Glutamatergic neuron (in vitro differentiated cells): ENCODE measurements at regions not wholly inside any gene's neighbourhood (a gene's known extent, or its start where the extent isn't known, plus 50 kb on each side); places are given as distances from the start of the nearest gene placed in this dataset.

Experiments used
- DNase-seq: peaks from one replicate; pipeline ENCODE4 v3.0.0; 2022
- H3K27ac Mint-ChIP-seq: one replicate; pipeline ENCODE4 v1.8.0; 2020; ENCODE audit warnings: mild to moderate bottlenecking, mixed read lengths, inconsistent platforms; ENCODE audit not compliant: unreplicated experiment
- H3K27me3 Mint-ChIP-seq: one replicate; pipeline ENCODE4 v1.8.0; 2020; ENCODE audit warnings: mild to moderate bottlenecking, moderate library complexity, mixed read lengths, inconsistent platforms; ENCODE audit not compliant: unreplicated experiment
- H3K36me3 Mint-ChIP-seq: one replicate; pipeline ENCODE4 v1.8.0; 2020; ENCODE audit warnings: mild to moderate bottlenecking, mixed read lengths, inconsistent platforms; ENCODE audit not compliant: unreplicated experiment
- H3K4me1 Mint-ChIP-seq: one replicate; pipeline ENCODE4 v1.8.0; 2020; ENCODE audit warnings: mild to moderate bottlenecking, low read depth, mixed read lengths, inconsistent platforms; ENCODE audit not compliant: unreplicated experiment
- H3K4me3 Mint-ChIP-seq: one replicate; pipeline ENCODE4 v1.8.0; 2020; ENCODE audit warnings: mild to moderate bottlenecking, mixed read lengths, inconsistent platforms; ENCODE audit not compliant: unreplicated experiment
- H3K9me3 Mint-ChIP-seq: one replicate; pipeline ENCODE4 v1.8.0; 2020; ENCODE audit warnings: mild to moderate bottlenecking, moderate library complexity, mixed read lengths, inconsistent platforms; ENCODE audit not compliant: unreplicated experiment
- TF ChIP-seq, protein P1 (sequence below): fragments of 200-600 bp; sonication (generic); IDR thresholded peaks from one replicate; pipeline ENCODE4 v1.5.0; 2021; ENCODE audit not compliant: partially characterized antibody, unreplicated experiment

DNA sequence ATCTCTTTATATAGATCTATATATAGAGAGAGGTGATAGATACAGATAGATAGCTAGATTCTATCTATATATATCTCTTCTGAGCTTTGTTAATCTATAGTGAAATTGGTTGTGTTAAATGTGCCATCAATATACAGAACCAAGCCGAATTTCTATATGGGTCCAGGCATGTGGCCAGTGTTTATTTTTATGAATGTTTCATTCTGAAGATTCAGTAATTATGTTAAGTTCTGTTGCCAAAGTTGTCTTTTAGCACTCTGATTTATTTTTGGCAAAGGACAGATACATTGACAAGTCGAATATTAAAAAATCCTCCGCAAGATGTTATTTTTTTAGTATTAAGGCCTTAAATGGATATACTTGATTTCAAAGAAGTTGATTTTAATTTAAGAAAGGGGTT is 190.4 kb upstream of the HTR2A start:
- Mint-ChIP-seq H3K36me3 (no peaks in the 10 kb centered on the region), H3K9me3 (no peaks in the 10 kb centered on the region), H3K4me3 (no peak overlapping the region), H3K4me1 (no peaks in the 10 kb centered on the region), H3K27me3 (no peaks in the 10 kb centered on the region), H3K27ac (no peak overlapping the region)
- TF ChIP-seq, protein P1, sequence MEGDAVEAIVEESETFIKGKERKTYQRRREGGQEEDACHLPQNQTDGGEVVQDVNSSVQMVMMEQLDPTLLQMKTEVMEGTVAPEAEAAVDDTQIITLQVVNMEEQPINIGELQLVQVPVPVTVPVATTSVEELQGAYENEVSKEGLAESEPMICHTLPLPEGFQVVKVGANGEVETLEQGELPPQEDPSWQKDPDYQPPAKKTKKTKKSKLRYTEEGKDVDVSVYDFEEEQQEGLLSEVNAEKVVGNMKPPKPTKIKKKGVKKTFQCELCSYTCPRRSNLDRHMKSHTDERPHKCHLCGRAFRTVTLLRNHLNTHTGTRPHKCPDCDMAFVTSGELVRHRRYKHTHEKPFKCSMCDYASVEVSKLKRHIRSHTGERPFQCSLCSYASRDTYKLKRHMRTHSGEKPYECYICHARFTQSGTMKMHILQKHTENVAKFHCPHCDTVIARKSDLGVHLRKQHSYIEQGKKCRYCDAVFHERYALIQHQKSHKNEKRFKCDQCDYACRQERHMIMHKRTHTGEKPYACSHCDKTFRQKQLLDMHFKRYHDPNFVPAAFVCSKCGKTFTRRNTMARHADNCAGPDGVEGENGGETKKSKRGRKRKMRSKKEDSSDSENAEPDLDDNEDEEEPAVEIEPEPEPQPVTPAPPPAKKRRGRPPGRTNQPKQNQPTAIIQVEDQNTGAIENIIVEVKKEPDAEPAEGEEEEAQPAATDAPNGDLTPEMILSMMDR, result no peak
- no peak for DNase-seq

DNA sequence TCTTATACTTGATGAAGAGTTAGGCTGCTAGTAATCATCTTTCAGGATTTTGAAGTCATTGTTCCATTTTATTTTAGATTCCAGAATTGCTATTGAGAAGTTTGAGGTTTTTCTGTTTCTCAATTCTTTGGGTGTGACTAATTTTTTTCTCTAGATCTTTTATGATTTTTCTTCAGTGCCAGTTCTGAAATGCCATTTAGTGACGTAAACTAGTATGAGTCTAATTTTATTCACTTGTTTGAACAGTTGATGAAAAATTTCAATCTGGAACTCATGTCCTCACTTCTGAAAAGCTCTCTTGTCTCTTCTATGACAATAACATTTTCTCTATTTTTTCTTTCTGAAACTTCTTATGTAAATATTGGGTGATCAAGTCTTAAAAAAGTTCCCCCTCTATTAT is 188.5 kb upstream of the HTR2A start:
- no peaks in the 10 kb centered on the region for H3K36me3 Mint-ChIP-seq
- no peaks in the 10 kb centered on the region for H3K9me3 Mint-ChIP-seq
- H3K27me3 Mint-ChIP-seq, result no peaks in the 10 kb centered on the region
- TF ChIP-seq, protein P1, result no peak
- H3K4me3 Mint-ChIP-seq, result no peak overlapping the region
- DNase-seq, result no peak
- no peak overlapping the region for H3K27ac Mint-ChIP-seq
- H3K4me1 Mint-ChIP-seq, result no peaks in the 10 kb centered on the region

DNA sequence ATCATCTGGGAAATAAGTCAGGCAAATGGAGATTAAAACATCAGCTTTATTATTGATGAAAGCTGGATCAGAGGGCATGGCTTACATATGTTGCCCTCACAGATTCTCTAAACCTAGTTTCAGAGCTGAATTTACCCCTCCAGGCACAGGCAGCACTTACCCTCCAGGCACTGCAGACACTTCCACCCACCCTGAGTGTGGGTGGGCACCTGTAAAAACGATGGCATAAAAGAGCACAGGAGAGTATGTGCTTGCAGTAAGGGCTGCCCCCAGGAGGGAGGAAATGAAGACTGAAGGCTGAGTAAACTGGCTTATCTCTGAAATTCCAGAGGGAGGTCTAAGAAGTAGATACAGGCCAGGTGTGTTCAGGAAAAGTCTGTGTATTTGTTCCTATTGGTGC is 185.0 kb upstream of the HTR2A start:
- no peak for DNase-seq
- Mint-ChIP-seq H3K36me3 (no peaks in the 10 kb centered on the region), H3K9me3 (no peaks in the 10 kb centered on the region), H3K4me1 (no peaks in the 10 kb centered on the region), H3K4me3 (no peak overlapping the region), H3K27me3 (no peaks in the 10 kb centered on the region), H3K27ac (no peak overlapping the region)
- TF ChIP-seq, protein P1, result no peak

DNA sequence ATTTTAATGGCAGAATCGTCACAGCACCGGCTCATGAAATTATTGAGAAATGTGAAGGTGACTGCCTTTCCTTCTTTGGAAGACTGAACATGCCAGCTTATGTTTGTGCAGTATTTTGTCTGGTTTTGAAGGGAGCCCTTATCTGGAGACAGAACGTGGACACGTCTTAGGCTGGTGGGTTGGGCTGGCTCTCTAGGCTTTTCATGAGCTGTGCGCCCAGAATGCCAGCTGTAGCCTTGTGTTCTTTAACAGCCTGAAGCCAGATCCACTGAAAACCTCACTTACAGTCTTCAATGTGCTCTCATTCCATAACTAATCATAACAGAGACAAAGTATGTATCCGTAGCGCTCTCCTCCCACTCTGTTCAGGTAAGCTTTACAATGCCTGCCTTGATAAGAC is 184.4 kb upstream of the HTR2A start:
- Mint-ChIP-seq H3K27ac (no peak overlapping the region), H3K36me3 (peaks cover under 1% of the 10 kb centered on the region), H3K9me3 (no peaks in the 10 kb centered on the region), H3K4me3 (no peak overlapping the region), H3K4me1 (no peaks in the 10 kb centered on the region), H3K27me3 (no peaks in the 10 kb centered on the region)
- TF ChIP-seq, protein P1, result no peak
- no peak for DNase-seq

DNA sequence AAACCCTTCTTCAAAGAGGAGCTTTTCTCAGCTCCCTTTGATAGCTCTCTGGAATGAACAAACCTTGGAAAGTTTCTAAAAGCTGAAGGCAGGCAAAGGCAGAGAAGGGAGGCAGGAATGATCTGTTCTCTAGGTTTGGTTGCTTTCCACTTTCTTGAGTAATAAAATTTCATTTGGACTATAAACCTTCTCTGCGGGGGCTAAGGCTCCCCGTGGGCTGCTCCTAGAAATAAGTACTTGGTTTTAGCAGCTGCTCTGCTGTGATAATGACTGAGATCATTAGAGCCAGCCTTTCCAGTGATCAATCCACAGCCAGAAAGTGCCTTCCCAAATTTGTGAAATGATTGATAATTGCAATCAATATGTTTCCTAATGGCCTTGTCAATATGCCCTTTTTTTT is 183.8 kb upstream of the HTR2A start:
- Mint-ChIP-seq H3K27me3 (no peaks in the 10 kb centered on the region), H3K4me3 (no peak overlapping the region), H3K4me1 (no peaks in the 10 kb centered on the region), H3K9me3 (no peaks in the 10 kb centered on the region), H3K36me3 (peaks cover 7% of the 10 kb centered on the region), H3K27ac (no peak overlapping the region)
- no peak for DNase-seq
- TF ChIP-seq, protein P1, result no peak
